Liver (tissue), 8 donors: ENCODE measurements at regions not wholly inside any gene's neighbourhood (a gene's known extent, or its start where the extent isn't known, plus 50 kb on each side); places are given as distances from the start of the nearest gene placed in this dataset.

ENCODE experiments used
- DNase-seq: peaks from one replicate; pipeline ENCODE4 v3.0.0-alpha.2; 2017; ENCODE audit warnings: low spot score
- H3K27ac ChIP-seq, 2 donors: one replicate each; pipeline ENCODE4 v1.7.0; 2013; ENCODE audit warnings: inconsistent platforms in 2 of 2, low read length in 2 of 2, control low read depth in 1 of 2, low read depth in 1 of 2, mild to moderate bottlenecking in 1 of 2
- H3K27me3 ChIP-seq, 4 donors: one replicate each; pipeline versions ENCODE4 v1.6.1 to v1.7.0; 2013; ENCODE audit warnings: low read length in 3 of 4, inconsistent platforms in 1 of 4, mild to moderate bottlenecking in 1 of 4, moderate library complexity in 1 of 4; ENCODE audit not compliant: control insufficient read depth in 4 of 4, insufficient read depth in 4 of 4
- H3K36me3 ChIP-seq, 4 donors: one replicate each; pipeline versions ENCODE4 v1.6.1 to v1.7.0; 2013; ENCODE audit warnings: low read length in 3 of 4, mild to moderate bottlenecking in 3 of 4, low read depth in 1 of 4, moderate library complexity in 1 of 4; ENCODE audit not compliant: control insufficient read depth in 4 of 4, insufficient read depth in 3 of 4
- H3K4me1 ChIP-seq, 4 donors: one replicate each; pipeline versions ENCODE4 v1.6.1 to v1.7.0; 2013; ENCODE audit warnings: low read length in 3 of 4, mild to moderate bottlenecking in 3 of 4, moderate library complexity in 1 of 4; ENCODE audit not compliant: control insufficient read depth in 4 of 4, insufficient read depth in 4 of 4
- H3K4me3 ChIP-seq, 3 donors: one replicate each; pipeline versions ENCODE4 v1.6.1 to v1.7.0; 2013; ENCODE audit warnings: low read length in 3 of 3, control low read depth in 1 of 3, low read depth in 1 of 3, mild to moderate bottlenecking in 1 of 3
- H3K9ac ChIP-seq, 2 donors: one replicate each; pipeline ENCODE4 v1.7.0; 2013; ENCODE audit warnings: low read length in 2 of 2, mild to moderate bottlenecking in 2 of 2, moderate library complexity in 2 of 2, control low read depth in 1 of 2, low read depth in 1 of 2
- H3K9me3 ChIP-seq, 4 donors: one replicate each; pipeline versions ENCODE4 v1.6.1 to v1.7.0; 2013; ENCODE audit warnings: low read length in 3 of 4; ENCODE audit not compliant: control insufficient read depth in 4 of 4
- CTCF ChIP-seq: fragments of 150-350 bp; IDR thresholded peaks from 2 replicates; pipeline ENCODE4 v1.5.1; 2017; ENCODE audit warnings: improper control_type of control experiment, low read depth, low read length; ENCODE audit not compliant: missing input control
- EGR1 ChIP-seq, 2 donors: IDR thresholded peaks; 2 replicates each; pipeline ENCODE4 v1.6.1; 2016 to 2018; ENCODE audit warnings: antibody characterized with exemption in 2 of 2, low read depth in 2 of 2
- FOXA1 ChIP-seq: IDR thresholded peaks from 2 replicates; pipeline ENCODE4 v1.6.1; 2016; ENCODE audit warnings: antibody characterized with exemption
- FOXA2 ChIP-seq: IDR thresholded peaks from 2 replicates; pipeline ENCODE4 v1.6.1; 2016; ENCODE audit warnings: antibody characterized with exemption
- GABPA ChIP-seq, 2 donors: IDR thresholded peaks in 1 of 2; conservative IDR thresholded peaks in 1 of 2; 2 replicates each; pipeline ENCODE4 v1.6.1; 2016; ENCODE audit warnings: antibody characterized with exemption in 2 of 2, mild to moderate bottlenecking in 1 of 2, moderate library complexity in 1 of 2
- HNF4A ChIP-seq, 2 donors: conservative IDR thresholded peaks; 2 replicates each; pipeline ENCODE4 v1.6.1; 2016; ENCODE audit warnings: antibody characterized with exemption in 2 of 2, mild to moderate bottlenecking in 2 of 2
- JUND ChIP-seq, 2 donors: IDR thresholded peaks; 2 replicates each; pipeline ENCODE4 v1.6.1; 2016; ENCODE audit warnings: antibody characterized with exemption in 2 of 2
- NR2F2 ChIP-seq: IDR thresholded peaks from 2 replicates; pipeline ENCODE4 v1.6.1; 2016; ENCODE audit warnings: antibody characterized with exemption
- RAD21 ChIP-seq, 2 donors: IDR thresholded peaks; 2 replicates each; pipeline ENCODE4 v1.6.1; 2016; ENCODE audit warnings: antibody characterized with exemption in 2 of 2, mild to moderate bottlenecking in 2 of 2
- SP1 ChIP-seq: IDR thresholded peaks from 2 replicates; pipeline ENCODE4 v1.6.1; 2018; ENCODE audit warnings: antibody characterized with exemption, mild to moderate bottlenecking
- ZBTB33 ChIP-seq: IDR thresholded peaks from 2 replicates; pipeline ENCODE4 v1.6.1; 2016; ENCODE audit warnings: antibody characterized with exemption
- WGBS: extraction: QIAGEN DNeasy Blood & Tissue Kit; methylation state at CpG from one replicate; pipeline ENCODE4 v1.1.7; 2013; 5-methylcytosine and 5-hydroxymethylcytosine counted together
- TF ChIP-seq, protein P1 (sequence below): IDR thresholded peaks from 2 replicates; pipeline ENCODE4 v1.6.1; 2016; ENCODE audit warnings: antibody characterized with exemption
- TF ChIP-seq, protein P2 (sequence below): IDR thresholded peaks from 2 replicates; pipeline ENCODE4 v1.6.1; 2016; ENCODE audit warnings: antibody characterized with exemption
- TF ChIP-seq, protein P3 (sequence below): IDR thresholded peaks from 2 replicates; pipeline ENCODE4 v1.6.1; 2016; ENCODE audit warnings: antibody characterized with exemption, mild to moderate bottlenecking
- donor health status: healthy.
- donor health status: healthy.
- donor health status: healthy.
- donor health status: healthy.
- donor health status: healthy.

GRCh38 chr4:38213083-38213805, 253.0 kb downstream of the PTTG2 start:
- Histone ChIP-seq H3K4me1 (peaks cover 5 to 18% (median 12%) of the 10 kb centered on the region in 4 donors), H3K27me3 (no peaks in the 10 kb centered on the region), H3K9ac (no peak overlapping the region), H3K4me3 (no peak overlapping the region), H3K36me3 (no peaks in the 10 kb centered on the region), H3K9me3 (peaks cover 0 to 1% (median 0%) of the 10 kb centered on the region in 4 donors), H3K27ac (no peak overlapping the region)
- no peak for TF ChIP-seq FOXA1
- DNase-seq: no peak
- WGBS: 97% methylated on average over 2 of the region's 2 CpGs

DNA sequence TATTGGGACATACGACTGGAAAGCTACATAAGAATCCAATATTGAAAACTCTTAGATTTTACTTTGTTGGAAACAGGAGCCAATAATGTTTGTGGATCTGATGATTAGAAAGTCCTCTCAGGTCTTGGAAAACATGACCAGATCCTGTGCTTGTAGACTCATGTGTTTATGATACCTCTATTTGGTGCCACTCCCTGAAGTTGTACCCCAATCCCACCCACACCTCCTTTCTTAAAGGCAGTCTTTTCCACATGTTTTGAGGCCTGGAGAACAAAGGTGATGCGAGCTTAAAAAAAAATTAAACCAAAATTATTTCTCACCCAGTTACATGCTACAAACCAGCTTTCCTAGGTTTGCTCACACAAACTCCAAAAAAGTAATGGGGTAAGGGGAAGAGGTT, 262.7 kb downstream of the PTTG2 start:
- 80% methylated on average over 2 of the region's 2 CpGs for WGBS
- no peak for DNase-seq

More for the DNA sequence above, 262.7 kb downstream of the PTTG2 start:
- H3K9ac ChIP-seq: no peak overlapping the region
- no peaks in the 10 kb centered on the region for H3K36me3 ChIP-seq
- no peak overlapping the region for H3K4me3 ChIP-seq
- no peaks in the 10 kb centered on the region for H3K27me3 ChIP-seq
- H3K27ac ChIP-seq: peak overlapping the region in 1 of 2 donors; percentile 48
- H3K4me1 ChIP-seq: peaks cover 12 to 46% (median 40%) of the 10 kb centered on the region in 4 donors
- no peak for TF ChIP-seq HNF4A (conservative IDR thresholded peaks at IDR 0.05)
- TF ChIP-seq CTCF: no peak
- TF ChIP-seq GABPA (IDR thresholded peaks at IDR 0.05 in 1 of 2, conservative IDR thresholded peaks at IDR 0.05 in 1 of 2): no peak
- TF ChIP-seq, protein P1, sequence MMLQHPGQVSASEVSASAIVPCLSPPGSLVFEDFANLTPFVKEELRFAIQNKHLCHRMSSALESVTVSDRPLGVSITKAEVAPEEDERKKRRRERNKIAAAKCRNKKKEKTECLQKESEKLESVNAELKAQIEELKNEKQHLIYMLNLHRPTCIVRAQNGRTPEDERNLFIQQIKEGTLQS: no peak
- no peak for TF ChIP-seq EGR1 (IDR thresholded peaks at IDR 0.05; ENCODE audit: low read depth in 2 of 2)
- TF ChIP-seq ZBTB33: no peak
- TF ChIP-seq, protein P2, sequence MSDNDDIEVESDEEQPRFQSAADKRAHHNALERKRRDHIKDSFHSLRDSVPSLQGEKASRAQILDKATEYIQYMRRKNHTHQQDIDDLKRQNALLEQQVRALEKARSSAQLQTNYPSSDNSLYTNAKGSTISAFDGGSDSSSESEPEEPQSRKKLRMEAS: no peak
- no peak for TF ChIP-seq SP1
- no peak for TF ChIP-seq JUND (IDR thresholded peaks at IDR 0.05)
- TF ChIP-seq FOXA2: no peak
- TF ChIP-seq RAD21 (IDR thresholded peaks at IDR 0.05): no peak
- TF ChIP-seq, protein P3, sequence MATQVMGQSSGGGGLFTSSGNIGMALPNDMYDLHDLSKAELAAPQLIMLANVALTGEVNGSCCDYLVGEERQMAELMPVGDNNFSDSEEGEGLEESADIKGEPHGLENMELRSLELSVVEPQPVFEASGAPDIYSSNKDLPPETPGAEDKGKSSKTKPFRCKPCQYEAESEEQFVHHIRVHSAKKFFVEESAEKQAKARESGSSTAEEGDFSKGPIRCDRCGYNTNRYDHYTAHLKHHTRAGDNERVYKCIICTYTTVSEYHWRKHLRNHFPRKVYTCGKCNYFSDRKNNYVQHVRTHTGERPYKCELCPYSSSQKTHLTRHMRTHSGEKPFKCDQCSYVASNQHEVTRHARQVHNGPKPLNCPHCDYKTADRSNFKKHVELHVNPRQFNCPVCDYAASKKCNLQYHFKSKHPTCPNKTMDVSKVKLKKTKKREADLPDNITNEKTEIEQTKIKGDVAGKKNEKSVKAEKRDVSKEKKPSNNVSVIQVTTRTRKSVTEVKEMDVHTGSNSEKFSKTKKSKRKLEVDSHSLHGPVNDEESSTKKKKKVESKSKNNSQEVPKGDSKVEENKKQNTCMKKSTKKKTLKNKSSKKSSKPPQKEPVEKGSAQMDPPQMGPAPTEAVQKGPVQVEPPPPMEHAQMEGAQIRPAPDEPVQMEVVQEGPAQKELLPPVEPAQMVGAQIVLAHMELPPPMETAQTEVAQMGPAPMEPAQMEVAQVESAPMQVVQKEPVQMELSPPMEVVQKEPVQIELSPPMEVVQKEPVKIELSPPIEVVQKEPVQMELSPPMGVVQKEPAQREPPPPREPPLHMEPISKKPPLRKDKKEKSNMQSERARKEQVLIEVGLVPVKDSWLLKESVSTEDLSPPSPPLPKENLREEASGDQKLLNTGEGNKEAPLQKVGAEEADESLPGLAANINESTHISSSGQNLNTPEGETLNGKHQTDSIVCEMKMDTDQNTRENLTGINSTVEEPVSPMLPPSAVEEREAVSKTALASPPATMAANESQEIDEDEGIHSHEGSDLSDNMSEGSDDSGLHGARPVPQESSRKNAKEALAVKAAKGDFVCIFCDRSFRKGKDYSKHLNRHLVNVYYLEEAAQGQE: no peak
- TF ChIP-seq NR2F2: no peak
- no peak for TF ChIP-seq FOXA1
- no peaks in the 10 kb centered on the region for H3K9me3 ChIP-seq
